PC-3 (cell line): ENCODE measurements at regions not wholly inside any gene's neighbourhood (a gene's known extent, or its start where the extent isn't known, plus 50 kb on each side); places are given as distances from the start of the nearest gene placed in this dataset.

Source experiments
- ATAC-seq: fragments of 200-7000 bp; cut with Tn5 transposase; 2 replicates; pipeline ENCODE4 v1.9.1; 2020; ENCODE audit warnings: mild to moderate bottlenecking, moderate library complexity
- BruUV-seq: library from RNA; stranded (reverse); fragments of 400-500 nt; replicated peaks from 2 replicates; lab custom pipeline; 2021; lab: Mats Ljungman, UMichigan
- CTCF ChIA-PET: fragments of 300-600 bp; sonication (Branson Sonifier 250); formaldehyde crosslinking; loops from one replicate; lab custom pipeline; 2022; ENCODE audit warnings: antibody characterized with exemption; lab: Charles Lee
- POLR2A ChIA-PET: fragments of 300-600 bp; sonication (Branson Sonifier 250); formaldehyde crosslinking; loops from one replicate; lab custom pipeline; 2022; ENCODE audit warnings: antibody characterized with exemption; ENCODE audit not compliant: unreplicated experiment; lab: Charles Lee
- DNase-seq: peaks from one replicate; pipeline ENCODE4 v3.0.0-alpha.2; 2015
- H2AFZ ChIP-seq: fragments of 300-600 bp; sonication (generic); 2 replicates; pipeline ENCODE4 v1.6.0; 2016; ENCODE audit warnings: antibody characterized with exemption, low read length
- H3F3A ChIP-seq: fragments of 300-600 bp; sonication (generic); one replicate; pipeline ENCODE4 v1.6.0; 2017; ENCODE audit warnings: antibody characterized with exemption, low read length, control low read depth, mild to moderate bottlenecking; ENCODE audit not compliant: unreplicated experiment
- H3K27ac ChIP-seq: fragments of 300-600 bp; sonication (generic); 2 replicates; pipeline ENCODE4 v1.5.1; 2016; ENCODE audit warnings: mild to moderate bottlenecking, low read length
- H3K27me3 ChIP-seq: fragments of 300-600 bp; sonication (generic); 2 replicates; pipeline ENCODE4 v1.6.1; 2016; ENCODE audit warnings: low read length, mixed read lengths
- H3K36me3 ChIP-seq: fragments of 300-600 bp; sonication (generic); 2 replicates; pipeline ENCODE4 v1.6.1; 2016; ENCODE audit warnings: low read depth, mixed run types, low read length, mixed read lengths
- H3K4me1 ChIP-seq: fragments of 300-600 bp; sonication (generic); 2 replicates; pipeline ENCODE4 v1.5.1; 2016; ENCODE audit warnings: low read length; ENCODE audit not compliant: insufficient read depth
- H3K4me2 ChIP-seq: fragments of 300-600 bp; sonication (generic); 2 replicates; pipeline ENCODE4 v1.6.0; 2016; ENCODE audit warnings: low read length
- H3K4me3 ChIP-seq: fragments of 300-600 bp; sonication (generic); 2 replicates; pipeline ENCODE4 v1.5.1; 2016; ENCODE audit warnings: mild to moderate bottlenecking, low read length, mixed read lengths
- H3K79me2 ChIP-seq: fragments of 300-600 bp; sonication (generic); 2 replicates; pipeline ENCODE4 v1.6.1; 2017; ENCODE audit warnings: low read length, mixed read lengths
- H3K9ac ChIP-seq: fragments of 300-600 bp; sonication (generic); 2 replicates; pipeline ENCODE4 v1.6.0; 2016; ENCODE audit warnings: mild to moderate bottlenecking, low read length
- H3K9me2 ChIP-seq: fragments of 300-600 bp; sonication (generic); replicated peaks from 2 replicates; pipeline ENCODE4 v1.6.1; 2016; ENCODE audit warnings: mixed run types, low read length, mixed read lengths
- H3K9me3 ChIP-seq: fragments of 300-600 bp; sonication (generic); 2 replicates; pipeline ENCODE4 v1.6.1; 2016; ENCODE audit warnings: low read length, mixed read lengths
- H4K20me1 ChIP-seq: fragments of 300-600 bp; sonication (generic); 2 replicates; pipeline ENCODE4 v1.6.1; 2016; ENCODE audit warnings: low read length, mixed read lengths
- CTCF ChIP-seq: fragments of 300-600 bp; sonication (generic); conservative IDR thresholded peaks from 2 replicates; pipeline ENCODE4 v1.5.1; 2017; ENCODE audit warnings: antibody characterized with exemption, low read depth, mild to moderate bottlenecking, low read length
- EZH2 ChIP-seq: fragments of 300-600 bp; sonication (generic); IDR thresholded peaks from one replicate; pipeline ENCODE4 v1.6.1; 2017; ENCODE audit warnings: antibody characterized with exemption, mild to moderate bottlenecking, low read length; ENCODE audit not compliant: unreplicated experiment
- EZH2phosphoT487 ChIP-seq: fragments of 300-600 bp; sonication (generic); IDR thresholded peaks from 2 replicates; pipeline ENCODE4 v1.6.1; 2018; ENCODE audit warnings: mild to moderate bottlenecking, antibody characterized with exemption, low read length, borderline replicate concordance
- intact Hi-C: fragments of 100-400 bp; cut with micrococcal nuclease; formaldehyde crosslinking; loops from 2 replicates; pipeline ENCODE4 v1.9.0; 2023

- H3K4me1 ChIP-seq = peaks cover 52% of the 10 kb centered on the region
- BruUV-seq = no TSS peak
- DNase-seq (no peak), ATAC-seq (no peak)
- POLR2A ChIA-PET = no interaction called here
- H3K9ac ChIP-seq = no peak overlapping the region
- H3K27me3 ChIP-seq = no peaks in the 10 kb centered on the region
- no peaks in the 10 kb centered on the region for H4K20me1 ChIP-seq
- H3K79me2 ChIP-seq = no peaks in the 10 kb centered on the region
- intact Hi-C loops = no loop called here
- H3K9me3 ChIP-seq = no peaks in the 10 kb centered on the region
- CTCF ChIA-PET = no interaction called here
- no peak overlapping the region for H3K4me3 ChIP-seq
- TF ChIP-seq EZH2phosphoT487 = no peak
- no peak for TF ChIP-seq EZH2
- TF ChIP-seq CTCF = no peak
- no peaks in the 10 kb centered on the region for H3K36me3 ChIP-seq
- peak overlapping the region; percentile 72 for H3K27ac ChIP-seq
- H3F3A ChIP-seq = peaks cover 3% of the 10 kb centered on the region
- H3K9me2 ChIP-seq = no peaks in the 10 kb centered on the region
- no peak overlapping the region for H2AFZ ChIP-seq
- H3K4me2 ChIP-seq = no peak overlapping the region
These were observed 374.0 kb downstream of the NFIB start for GRCh38 chr9:13939701-13940490.

DNA sequence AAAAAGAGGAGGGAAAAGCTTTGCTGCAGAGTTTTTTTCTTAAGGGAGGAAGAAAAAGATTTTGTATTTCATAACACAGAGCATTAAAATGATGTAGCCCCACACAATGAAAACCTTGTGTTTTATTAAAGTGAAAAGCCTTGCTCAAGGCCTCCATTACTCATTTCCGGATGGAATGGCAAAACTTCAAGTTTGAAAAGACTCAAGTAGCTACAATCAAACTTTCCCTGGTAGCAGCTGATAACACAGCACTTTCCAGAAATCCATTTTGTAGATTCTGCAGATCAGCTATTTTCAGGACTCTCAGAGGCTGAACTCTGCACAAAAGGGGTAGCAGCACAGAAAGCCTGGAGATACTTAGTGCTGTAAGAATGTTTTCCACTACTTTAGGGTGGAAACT lies 374.8 kb downstream of the NFIB start:
- DNase-seq = peak; percentile 73
- Histone ChIP-seq H3K27ac (peak overlapping the region; percentile 72), H3K27me3 (no peaks in the 10 kb centered on the region), H3F3A (peaks cover 3% of the 10 kb centered on the region), H3K9ac (peak overlapping the region; percentile 11; the same call in 1 of the 2 replicates), H3K9me2 (no peaks in the 10 kb centered on the region), H3K9me3 (no peaks in the 10 kb centered on the region), H3K36me3 (no peaks in the 10 kb centered on the region), H3K4me3 (no peak overlapping the region), H2AFZ (0 out of 2 replicates have a peak overlapping the region, but pooled peaks have one; percentile 19), H3K4me2 (peak overlapping the region; percentile 33), H4K20me1 (no peaks in the 10 kb centered on the region), H3K4me1 (peaks cover 52% of the 10 kb centered on the region), H3K79me2 (no peaks in the 10 kb centered on the region)
- intact Hi-C loops = no loop called here
- no peak for ATAC-seq
- POLR2A ChIA-PET = interaction anchor here (0.5 kb wide), 1 partner anchor 91 kb away, joined by 25 read pairs; no protein-coding TSS in a partner anchor
- TF ChIP-seq EZH2 (no peak), CTCF (no peak), EZH2phosphoT487 (no peak)
- BruUV-seq = no TSS peak
- CTCF ChIA-PET = no interaction called here

DNA sequence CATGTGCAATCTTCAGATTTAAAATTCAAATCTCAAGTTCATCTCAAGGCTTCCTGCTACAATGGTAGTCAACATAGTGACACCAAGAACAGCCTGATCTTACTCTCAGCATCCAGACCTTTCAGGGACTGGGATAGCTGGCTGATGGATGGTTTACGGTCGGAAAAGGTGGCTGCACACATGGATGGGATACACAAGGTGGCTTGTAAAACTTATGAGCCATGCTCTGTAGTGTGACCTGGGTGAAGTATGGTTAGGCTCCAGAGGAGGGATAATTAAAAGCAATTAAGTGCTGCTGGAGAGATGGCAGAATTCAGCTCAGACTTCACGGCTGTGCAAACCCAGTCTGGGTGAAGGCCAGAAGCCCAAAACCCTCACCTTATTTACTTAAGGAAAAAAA lies 379.5 kb downstream of the NFIB start:
- Histone ChIP-seq H3F3A (no peaks in the 10 kb centered on the region), H3K9ac (no peak overlapping the region), H3K4me2 (no peak overlapping the region), H3K9me3 (no peaks in the 10 kb centered on the region), H3K27me3 (no peaks in the 10 kb centered on the region), H3K4me1 (peaks cover 22% of the 10 kb centered on the region), H3K36me3 (no peaks in the 10 kb centered on the region), H3K4me3 (no peak overlapping the region), H3K79me2 (no peaks in the 10 kb centered on the region), H2AFZ (no peak overlapping the region), H3K27ac (no peak overlapping the region), H4K20me1 (no peaks in the 10 kb centered on the region), H3K9me2 (no peaks in the 10 kb centered on the region)
- DNase-seq (no peak), ATAC-seq (no peak)
- TF ChIP-seq EZH2phosphoT487 (no peak), CTCF (no peak), EZH2 (no peak)
- POLR2A ChIA-PET = no interaction called here
- intact Hi-C loops = no loop called here
- BruUV-seq = no TSS peak
- CTCF ChIA-PET = no interaction called here
